HG02798 (cell line): ENCODE measurements at regions not wholly inside any gene's neighbourhood (a gene's known extent, or its start where the extent isn't known, plus 50 kb on each side); places are given as distances from the start of the nearest gene placed in this dataset.
"Not testable (repeated sequence)": the region's sequence is repeated elsewhere in the genome, so short reads cannot be mapped to it uniquely, and the experiment has no call there.

Experiments
- ATAC-seq: cut with Tn5 transposase; IDR thresholded peaks from one replicate; pipeline ENCODE4 v1.9.1; 2021; ENCODE audit warnings: mild to moderate bottlenecking; ENCODE audit not compliant: unreplicated experiment, poor library complexity

DNA sequence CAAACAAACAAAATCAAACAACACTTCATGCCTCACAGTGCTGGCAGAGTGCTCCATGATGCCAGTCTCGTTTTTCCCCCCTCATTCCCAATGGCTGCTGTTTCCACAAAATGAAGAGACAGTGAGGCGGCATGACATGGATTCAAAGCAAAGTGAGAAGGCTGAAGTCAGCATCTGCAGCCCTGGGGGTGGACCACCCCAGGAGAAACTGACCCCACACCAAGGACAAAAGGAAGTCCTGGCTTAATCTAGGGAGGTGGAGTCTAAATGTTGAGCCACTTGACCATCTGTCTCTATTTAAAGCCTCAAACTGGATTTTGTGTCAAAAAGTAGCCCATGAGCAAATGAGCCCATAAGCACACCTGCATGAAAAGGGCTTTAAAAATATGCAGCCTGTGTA is 151.2 kb upstream of the RORA start:
- no peak for ATAC-seq

DNA sequence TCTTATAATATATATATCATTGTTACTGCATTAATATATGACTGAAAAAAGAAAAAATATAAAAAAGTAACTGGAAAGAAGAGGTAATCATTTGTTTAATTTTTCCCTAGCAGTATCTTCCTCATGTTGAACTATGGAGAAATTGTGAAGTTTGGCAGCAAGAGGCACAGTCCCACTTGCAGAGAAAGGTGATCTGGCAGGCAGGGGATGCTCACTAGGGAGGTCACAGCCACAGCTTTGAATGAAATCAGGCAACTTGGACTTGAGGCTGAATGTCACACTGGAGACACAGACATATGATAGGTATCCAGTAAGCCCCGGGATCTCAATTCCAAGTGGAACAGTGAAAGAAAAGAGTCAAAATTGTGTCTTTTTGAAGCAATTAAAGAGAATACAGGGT is 149.9 kb upstream of the RORA start:
- ATAC-seq = no peak

DNA sequence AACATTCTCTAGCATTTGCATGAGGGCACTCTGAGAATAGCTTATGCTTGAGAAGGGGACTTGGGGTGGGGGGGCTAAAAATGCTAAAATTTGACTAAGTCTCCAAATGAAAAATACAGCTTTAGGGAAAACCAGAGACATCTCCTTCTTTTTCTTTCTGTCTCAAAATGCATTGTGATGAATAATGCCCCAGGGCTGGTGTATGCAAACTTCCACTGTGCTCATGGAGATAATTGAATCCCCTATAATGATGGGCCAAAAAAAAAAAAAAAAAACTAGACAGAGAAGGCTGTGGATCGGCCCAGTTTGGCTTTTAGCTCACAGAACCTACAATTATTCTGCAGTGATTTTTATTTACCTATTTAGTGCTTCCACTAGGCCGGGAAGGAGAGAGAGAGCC is 147.9 kb upstream of the RORA start:
- ATAC-seq = no peak

DNA sequence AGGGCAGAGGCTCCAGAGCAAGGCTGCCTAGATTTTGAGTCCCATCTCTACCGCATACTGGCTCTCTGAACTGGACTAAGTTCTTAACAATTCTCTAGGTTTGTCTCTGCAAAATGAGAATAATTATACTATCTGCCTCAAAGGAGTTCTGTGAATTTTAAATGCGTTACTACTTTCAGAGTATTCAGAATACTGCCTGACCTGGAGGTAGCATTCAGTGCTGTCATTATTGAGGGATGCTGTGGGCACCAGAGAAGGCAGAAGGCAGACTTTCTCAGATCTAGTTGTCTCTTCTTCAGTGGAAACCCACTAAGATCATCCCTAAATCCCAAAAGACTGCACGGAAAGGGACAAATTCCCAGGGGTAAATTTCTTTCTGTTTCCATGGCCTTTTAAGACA is 147.4 kb upstream of the RORA start:
- no peak for ATAC-seq

DNA sequence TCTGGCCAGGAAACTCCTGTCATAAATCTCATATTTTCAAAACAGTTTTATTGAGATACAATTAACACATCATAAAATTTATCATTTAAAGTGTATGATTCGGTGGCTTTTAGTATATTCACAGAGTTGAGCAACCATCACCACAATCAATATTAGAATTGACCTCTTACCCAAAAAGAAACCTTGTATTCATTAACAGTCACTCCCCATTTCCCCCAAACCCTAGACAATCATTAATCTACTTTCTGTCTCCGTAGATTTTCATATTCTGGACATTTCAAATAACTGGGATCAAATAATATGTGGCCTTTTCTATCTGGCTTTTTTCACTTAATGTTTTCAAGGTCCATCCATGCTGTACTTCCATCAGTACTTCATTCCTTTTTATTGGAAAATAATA is 145.7 kb upstream of the RORA start:
- no peak for ATAC-seq

DNA sequence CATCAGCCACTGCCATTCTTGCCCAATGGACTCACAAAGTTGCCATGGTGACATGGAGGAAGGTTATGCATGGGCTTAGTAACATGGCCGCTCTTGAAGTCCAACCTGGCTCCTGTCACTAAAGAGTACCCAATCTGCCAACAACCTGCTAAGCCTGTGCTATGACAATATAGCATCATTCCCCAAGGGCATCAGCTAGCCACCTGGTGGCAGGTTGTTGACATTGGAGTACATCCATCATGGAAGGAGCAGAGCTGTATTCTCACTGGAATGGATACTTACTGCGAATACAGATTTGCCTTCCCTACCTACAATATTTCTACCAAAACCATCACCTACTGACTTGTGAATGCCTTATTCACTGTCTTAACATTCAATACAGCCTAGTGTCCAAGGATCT is 138.9 kb upstream of the RORA start:
- no peak for ATAC-seq

DNA sequence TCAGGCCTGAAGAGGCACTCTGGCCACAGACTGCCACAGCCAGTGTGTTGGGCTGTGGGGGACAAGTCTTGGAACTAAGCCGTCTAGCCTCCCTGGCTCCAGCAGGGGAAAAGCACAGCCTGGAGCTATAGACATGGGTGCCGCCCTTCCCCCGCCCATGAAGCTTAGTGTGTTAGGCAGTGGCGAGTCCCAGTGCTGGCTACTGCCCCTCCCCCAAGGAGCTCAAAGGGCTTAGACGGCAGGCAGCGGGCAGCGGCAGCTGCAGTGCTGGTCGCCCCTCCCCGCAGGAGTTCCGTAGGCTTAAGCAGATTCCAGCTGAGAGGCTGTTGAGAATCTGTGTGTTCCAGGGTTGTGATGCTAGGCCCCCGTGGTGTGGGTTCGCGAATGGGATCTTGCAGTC is 135.8 kb upstream of the RORA start:
- ATAC-seq = no peak

DNA sequence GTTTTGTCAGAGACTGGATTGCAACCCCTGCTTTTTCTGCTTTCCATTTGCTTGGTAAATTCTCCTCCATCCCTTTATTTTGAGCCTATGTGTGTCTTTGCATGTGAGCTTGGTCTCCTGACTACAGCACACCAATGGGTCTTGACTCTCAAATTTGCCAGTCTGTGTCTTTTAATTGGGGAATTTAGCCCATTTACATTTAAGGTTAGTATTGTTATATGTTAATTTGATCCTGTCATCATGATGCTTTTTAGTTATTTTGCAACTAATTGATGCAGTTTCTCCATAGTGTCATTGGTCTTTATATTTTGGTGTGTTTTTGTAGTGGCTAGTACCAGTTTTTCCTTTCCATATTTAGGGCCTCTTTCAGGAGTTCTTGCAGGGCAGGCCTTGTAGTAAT is 133.8 kb upstream of the RORA start:
- ATAC-seq = not testable (repeated sequence)

DNA sequence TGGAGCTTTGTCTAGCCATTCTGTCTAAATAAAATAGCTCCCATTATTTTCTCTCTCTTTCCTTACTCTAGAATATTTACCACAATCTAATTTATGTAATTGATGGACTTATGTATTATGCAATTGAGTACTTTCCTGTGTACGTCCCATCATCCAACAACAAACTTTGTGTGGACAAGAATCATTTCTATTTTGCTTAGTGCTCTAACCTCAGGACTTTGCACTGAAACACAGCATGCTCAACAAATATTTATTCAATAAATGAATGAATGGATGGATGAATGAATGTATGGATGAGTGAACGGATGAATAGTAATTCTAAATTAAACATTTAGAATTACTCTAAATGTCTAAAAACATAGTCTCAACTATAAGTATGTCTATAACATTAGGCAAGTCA is 115.2 kb upstream of the RORA start:
- ATAC-seq = no peak

DNA sequence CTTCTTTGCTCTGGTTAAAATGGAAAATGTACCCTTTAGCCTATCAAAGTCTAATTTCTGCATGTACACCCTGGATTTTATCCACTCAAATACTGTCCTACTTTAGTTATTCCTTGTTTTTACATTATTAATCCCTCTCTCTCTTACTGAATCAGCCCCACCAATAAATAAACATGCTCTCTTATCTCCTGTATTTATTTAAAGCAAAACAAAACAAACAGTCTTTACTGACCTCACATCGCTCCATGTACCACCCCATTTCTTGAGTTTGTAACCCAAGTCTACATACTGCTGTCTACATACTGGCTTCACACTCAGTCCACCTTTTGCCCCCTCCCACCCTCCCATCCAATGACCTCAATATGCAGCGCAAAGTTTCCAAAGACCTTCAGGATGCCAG is 113.3 kb upstream of the RORA start:
- ATAC-seq = no peak

DNA sequence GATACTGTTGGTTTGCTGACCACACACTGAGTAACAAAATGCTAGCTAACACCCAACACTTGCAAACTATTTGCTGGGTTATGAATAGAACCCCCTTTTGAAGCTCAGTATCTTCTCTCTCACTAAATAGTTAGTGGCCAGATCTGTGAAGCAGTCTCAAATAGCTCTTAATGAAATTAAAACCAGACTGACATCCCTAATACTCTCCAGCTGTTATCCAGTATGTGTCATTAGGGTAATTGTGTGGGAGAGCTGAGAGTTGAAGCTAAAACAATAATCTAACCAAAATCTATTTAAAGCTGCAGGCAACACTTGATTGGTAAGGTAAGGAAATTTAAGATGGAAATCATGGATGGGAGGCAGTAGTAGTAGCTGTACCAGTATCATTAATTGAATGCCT is 110.4 kb upstream of the RORA start:
- no peak for ATAC-seq

DNA sequence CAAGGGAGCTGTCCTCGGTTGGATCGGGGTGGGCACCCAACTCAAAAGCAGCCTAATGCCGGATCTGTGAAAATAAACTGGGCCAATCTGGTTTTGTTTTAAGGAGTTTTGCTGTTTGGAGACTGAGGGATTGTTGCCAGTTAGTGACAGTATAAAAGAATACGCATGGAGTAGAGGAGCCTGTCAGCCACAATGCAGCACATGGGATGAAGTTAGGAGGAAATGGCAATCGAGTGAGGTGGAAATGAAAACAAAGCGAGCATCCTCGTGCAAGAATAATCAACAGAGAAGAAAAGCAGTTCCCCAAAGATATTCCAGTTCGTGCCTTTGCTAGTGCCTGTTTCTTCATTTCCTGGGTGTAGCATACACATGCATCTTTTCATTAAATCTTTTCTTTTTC is 108.4 kb upstream of the RORA start:
- ATAC-seq = no peak

DNA sequence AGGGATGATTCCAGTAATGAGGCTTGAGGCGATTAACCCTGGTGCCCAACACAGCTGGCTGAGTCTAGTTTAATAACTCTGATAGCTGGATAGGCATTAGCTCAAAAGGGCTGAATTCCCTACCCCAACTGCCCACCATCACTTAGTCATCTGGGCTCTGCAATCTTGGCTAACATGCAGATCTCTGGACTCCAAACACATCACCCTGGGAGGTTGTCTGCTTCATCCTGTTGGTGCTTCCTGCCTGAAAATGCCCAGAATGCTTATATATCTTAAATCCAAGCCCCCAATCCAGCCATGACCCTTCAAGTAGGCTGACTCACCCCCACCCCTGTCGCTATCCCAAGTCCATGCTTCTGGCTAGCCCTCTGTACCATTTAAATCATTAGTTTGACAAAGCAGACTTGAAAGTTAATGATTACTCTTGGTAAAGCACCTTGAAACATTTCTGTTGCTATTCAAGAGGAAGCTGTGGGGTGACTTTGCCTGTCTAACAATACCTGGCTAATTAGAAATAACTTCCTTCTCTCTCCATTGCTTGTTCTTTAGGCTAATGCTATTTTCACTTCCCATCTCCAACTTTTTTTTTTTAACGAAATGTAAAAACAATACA is 107.0 kb upstream of the RORA start:
- no peak for ATAC-seq

DNA sequence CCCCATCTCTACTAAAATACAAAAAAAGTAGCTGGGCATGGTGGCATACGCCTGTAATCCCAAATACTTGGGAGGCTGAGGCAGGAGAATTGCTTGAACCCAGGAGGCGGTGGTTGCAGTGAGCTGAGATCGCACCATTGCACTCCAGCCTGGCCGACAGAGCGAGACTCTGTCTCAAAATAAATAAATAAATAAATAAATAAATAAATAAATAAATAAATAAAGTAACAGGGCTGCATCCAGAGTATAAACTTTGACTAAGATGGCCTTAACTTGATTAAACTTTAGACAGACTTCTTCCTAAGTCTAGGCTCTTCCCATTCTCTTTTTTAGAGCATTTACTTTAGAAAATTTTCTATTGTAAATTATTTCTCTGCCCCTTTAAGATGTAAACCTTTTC is 105.6 kb upstream of the RORA start:
- ATAC-seq = not testable (repeated sequence)

DNA sequence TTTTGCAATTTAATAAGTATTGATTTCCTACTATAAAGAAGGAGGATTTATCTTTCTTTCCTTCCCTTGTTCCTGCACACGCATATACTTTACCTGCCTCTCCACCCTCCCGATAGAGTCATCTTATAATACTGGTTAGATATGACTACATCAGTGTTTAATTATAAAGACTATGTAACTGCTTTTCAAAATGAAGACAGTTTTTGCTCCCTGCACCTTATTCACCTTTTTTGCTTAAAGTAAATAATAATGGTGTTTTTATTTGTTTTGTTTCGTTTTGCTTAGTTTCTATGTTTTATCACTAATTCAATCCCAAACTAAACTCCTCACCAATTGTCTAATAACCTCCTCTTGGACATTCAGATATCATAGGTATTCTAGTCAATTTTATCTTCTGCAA is 101.9 kb upstream of the RORA start:
- no peak for ATAC-seq

DNA sequence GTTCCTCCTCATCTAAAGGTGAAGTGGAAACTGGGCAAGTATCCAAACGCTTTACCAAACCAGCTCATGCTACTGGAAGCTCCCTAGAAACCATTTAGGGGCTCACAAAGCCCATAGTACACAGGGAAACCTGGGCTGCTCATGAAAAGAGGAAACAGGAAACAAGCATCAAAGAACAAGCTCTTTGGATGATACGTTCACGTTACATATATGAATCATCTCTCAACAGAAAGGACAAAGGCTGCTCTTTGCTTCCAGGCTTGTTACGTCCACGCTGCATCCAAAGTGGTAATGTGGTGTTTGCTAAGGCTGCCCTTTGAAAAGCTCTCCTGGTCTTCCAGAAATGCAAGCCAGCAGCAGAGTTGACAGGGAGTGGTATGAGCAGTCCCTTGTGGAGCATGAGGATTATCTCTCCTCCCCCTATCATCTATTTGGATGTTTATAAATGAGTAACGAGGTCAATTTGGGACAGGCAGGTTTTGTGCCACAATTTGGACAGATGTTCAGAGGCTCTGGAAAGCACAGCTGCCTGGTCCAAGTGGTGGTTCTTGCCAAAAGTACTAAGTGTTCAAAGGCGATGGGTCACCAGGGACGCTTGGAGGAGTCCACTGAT is 98.0 kb upstream of the RORA start:
- peak; percentile 42 for ATAC-seq

DNA sequence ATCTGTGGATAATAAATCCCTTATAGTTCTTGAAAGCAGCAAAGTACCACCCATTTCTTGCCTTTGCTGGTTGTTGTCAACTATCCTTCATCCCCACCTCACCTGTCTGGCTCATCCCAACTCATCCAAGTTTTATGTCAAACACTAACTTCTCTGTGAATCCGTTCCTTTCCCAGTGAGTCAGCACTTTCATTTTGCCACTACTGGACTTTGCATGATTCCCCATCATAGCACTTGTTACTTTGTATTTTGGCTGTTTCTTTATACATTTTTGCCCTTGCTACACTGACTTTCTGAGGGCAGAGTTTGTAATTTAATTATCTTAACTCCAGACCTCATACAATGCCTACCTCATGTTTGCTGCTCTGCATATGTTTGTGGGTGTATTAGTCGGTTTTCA is 90.8 kb upstream of the RORA start:
- no peak for ATAC-seq

DNA sequence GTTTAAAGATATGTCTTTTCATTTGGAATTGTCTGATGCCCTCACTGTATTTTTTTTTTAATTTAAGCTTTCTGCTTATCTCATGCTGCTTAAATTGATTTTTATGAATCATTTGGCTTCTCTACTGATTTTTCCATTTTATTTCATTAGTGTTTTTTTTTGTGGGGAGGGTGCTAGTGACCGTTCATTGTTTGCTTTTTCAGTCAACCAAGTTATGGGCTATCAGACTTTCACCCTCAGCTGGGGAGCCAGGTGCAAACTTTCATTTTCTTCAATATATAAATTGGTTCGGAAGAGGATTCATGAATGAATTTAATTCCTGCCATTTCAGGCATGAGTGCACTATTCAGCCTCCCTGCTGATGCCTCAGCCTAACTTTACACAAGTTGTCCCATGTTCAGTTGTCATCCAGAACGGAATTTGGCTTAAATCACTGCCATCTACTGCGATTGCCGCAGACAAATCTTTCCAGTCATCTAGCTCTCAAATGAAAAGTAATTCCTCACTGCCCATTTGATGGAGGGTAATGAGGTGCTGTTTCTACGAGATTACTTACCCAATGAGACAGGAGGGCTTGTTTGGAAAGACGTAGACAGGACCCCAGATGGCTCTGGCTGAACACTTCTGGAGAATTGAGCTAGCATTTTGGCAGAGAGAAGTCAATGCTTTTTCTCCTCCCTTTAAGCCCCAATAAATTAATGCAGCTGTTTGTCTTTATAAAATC is 89.9 kb upstream of the RORA start:
- ATAC-seq = no peak

DNA sequence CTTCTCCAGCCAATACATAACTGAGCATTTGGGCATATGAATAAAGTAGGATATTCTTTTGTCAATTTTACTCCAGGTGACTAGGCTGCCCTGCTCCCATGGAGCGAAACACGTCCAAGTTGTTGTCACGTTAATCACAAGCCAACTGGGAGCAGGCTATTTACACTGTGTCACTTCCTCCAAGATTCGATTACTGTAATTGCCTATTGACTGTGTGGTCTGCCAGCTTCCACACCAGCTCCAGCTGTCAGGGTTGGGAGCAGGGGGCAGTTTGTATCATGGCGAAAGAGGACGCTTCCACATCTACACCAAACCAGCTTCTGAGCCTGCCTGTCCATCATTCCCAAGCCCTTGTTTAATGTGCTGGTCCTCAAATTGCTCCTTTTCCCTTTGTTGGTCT is 89.2 kb upstream of the RORA start:
- ATAC-seq = no peak

DNA sequence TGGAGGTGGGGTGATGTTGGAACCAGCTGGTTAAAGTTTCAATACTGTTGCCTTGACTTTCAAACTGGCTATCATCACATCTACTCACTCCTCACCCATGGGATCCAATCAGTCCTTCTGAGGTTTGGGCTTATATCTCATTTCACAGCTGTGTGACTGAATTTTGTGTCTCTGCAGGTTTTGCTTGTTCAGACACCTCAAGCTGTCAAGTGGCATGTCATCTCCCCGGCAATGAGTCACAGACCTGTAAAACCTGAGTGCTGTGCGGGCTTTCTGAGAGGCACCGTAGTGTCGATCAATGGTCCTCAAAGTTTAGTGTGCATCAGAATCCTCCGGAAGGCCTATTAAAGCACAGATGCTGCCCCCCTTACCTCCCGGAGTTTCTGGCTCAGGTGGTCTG is 86.4 kb upstream of the RORA start:
- ATAC-seq = no peak

DNA sequence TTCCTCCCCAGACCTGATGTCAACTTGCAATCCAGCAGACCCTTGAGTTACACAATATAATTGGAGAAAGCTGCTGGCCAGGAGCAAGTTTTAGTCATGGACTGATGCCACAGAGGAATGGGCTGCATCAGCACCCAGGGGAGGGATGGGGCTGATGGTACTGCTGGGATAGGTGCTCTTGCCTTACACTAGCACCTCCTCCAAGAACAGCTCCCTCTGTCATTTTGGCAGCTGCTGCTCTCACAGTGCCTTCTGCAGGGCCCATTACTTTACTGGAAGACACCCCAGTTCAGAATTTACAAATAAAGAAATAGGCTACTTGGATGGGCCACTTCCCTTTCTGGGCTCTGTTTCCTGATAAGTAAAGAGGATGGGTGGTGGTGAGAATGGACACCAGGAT is 85.3 kb upstream of the RORA start:
- no peak for ATAC-seq

DNA sequence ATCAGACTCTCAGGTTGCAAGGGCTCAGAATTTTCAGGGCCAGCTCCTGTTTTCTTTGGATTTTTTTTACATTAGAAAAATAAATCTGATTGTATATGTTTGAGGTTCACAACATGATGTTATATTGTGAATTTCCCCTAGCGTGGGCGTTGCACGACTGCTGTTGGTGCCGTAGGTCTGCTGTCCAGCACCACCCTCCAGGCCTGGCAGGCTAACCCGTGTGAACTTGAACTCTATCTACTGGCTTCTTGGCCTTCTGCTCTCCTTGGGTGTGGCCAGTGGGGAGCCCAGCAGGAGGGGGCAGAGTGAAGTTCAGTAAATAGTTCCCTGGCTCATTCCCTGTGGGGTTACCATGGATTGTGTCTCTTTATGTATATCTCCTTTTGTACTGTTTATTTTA is 80.5 kb upstream of the RORA start:
- ATAC-seq = no peak
